SK-N-SH treated with all-trans-retinoic acid at 6 μM for 48 hours (cell line): ENCODE measurements at regions not wholly inside any gene's neighbourhood (a gene's known extent, or its start where the extent isn't known, plus 50 kb on each side); places are given as distances from the start of the nearest gene placed in this dataset.

Experiments used
- ATAC-seq: fragments of 200-7000 bp; cut with Tn5 transposase; 3 replicates; pipeline ENCODE4 v1.9.1; 2020; ENCODE audit warnings: mild to moderate bottlenecking, moderate library complexity
- ARNTL ChIP-seq: fragments of 450-650 bp; formaldehyde crosslinking; IDR thresholded peaks from 2 replicates; pipeline ENCODE4 v1.5.0; 2020; ENCODE audit warnings: low read depth, mild to moderate bottlenecking, moderate library complexity, borderline replicate concordance
- BACH2 ChIP-seq: fragments of 250-450 bp; sonication (Bioruptor Pico); IDR thresholded peaks from 2 replicates; pipeline ENCODE4 v1.9.0; 2021; ENCODE audit warnings: mild to moderate bottlenecking, borderline replicate concordance
- CREB5 ChIP-seq: fragments of 250-450 bp; sonication (Bioruptor Pico); IDR thresholded peaks from 2 replicates; pipeline ENCODE4 v1.5.1; 2020; ENCODE audit warnings: low read depth, mild to moderate bottlenecking, moderate library complexity
- CSDC2 ChIP-seq: fragments of 250-450 bp; sonication (Bioruptor Pico); IDR thresholded peaks from 2 replicates; pipeline ENCODE4 v1.5.0; 2020; ENCODE audit warnings: mild to moderate bottlenecking, moderate library complexity
- CSRNP3 ChIP-seq: fragments of 250-450 bp; sonication (Bioruptor Pico); IDR thresholded peaks from 2 replicates; pipeline ENCODE4 v1.5.1; 2021; ENCODE audit warnings: mild to moderate bottlenecking, moderate library complexity
- ESRRG ChIP-seq: fragments of 250-450 bp; sonication (Bioruptor Pico); IDR thresholded peaks from 2 replicates; pipeline ENCODE4 v1.6.1; 2021; ENCODE audit warnings: mild to moderate bottlenecking
- GLIS3 ChIP-seq: fragments of 250-450 bp; sonication (Bioruptor Pico); IDR thresholded peaks from 2 replicates; pipeline ENCODE4 v1.5.0; 2020; ENCODE audit warnings: mild to moderate bottlenecking, moderate library complexity
- ISL1 ChIP-seq: fragments of 250-450 bp; sonication (Bioruptor Pico); IDR thresholded peaks from 2 replicates; pipeline ENCODE4 v2.1.2; 2022; ENCODE audit warnings: mild to moderate bottlenecking, moderate library complexity
- OSR1 ChIP-seq: fragments of 250-450 bp; sonication (Bioruptor Pico); IDR thresholded peaks from 2 replicates; pipeline ENCODE4 v1.8.0; 2022; ENCODE audit warnings: moderate library complexity, mild to moderate bottlenecking, inconsistent platforms
- POU6F1 ChIP-seq: fragments of 250-450 bp; sonication (Bioruptor Pico); IDR thresholded peaks from 2 replicates; pipeline ENCODE4 v1.8.0; 2021; ENCODE audit warnings: low read depth, mild to moderate bottlenecking, moderate library complexity, borderline replicate concordance
- PPARA ChIP-seq: fragments of 250-450 bp; sonication (Bioruptor Pico); IDR thresholded peaks from 2 replicates; pipeline ENCODE4 v1.5.0; 2020; ENCODE audit warnings: mild to moderate bottlenecking, borderline replicate concordance
- SNAI2 ChIP-seq: fragments of 250-450 bp; sonication (Bioruptor Pico); IDR thresholded peaks from 2 replicates; pipeline ENCODE4 v1.5.0; 2020; ENCODE audit warnings: mild to moderate bottlenecking, moderate library complexity
- TCF4 ChIP-seq: fragments of 250-450 bp; sonication (Bioruptor Pico); IDR thresholded peaks from 2 replicates; pipeline ENCODE4 v1.8.0; 2021; ENCODE audit warnings: mild to moderate bottlenecking, moderate library complexity, borderline replicate concordance
- TSHZ2 ChIP-seq: fragments of 250-450 bp; sonication (Bioruptor Pico); IDR thresholded peaks from 2 replicates; pipeline ENCODE4 v1.5.0; 2020; ENCODE audit warnings: mild to moderate bottlenecking, moderate library complexity
- ZC3H10 ChIP-seq: fragments of 250-450 bp; sonication (Bioruptor Pico); IDR thresholded peaks from 2 replicates; pipeline ENCODE4 v1.5.1; 2021; ENCODE audit warnings: mild to moderate bottlenecking, moderate library complexity
- ZFP3 ChIP-seq: fragments of 250-450 bp; sonication (Bioruptor Pico); IDR thresholded peaks from 2 replicates; pipeline ENCODE4 v1.5.0; 2020; ENCODE audit warnings: mild to moderate bottlenecking, moderate library complexity
- ZFP30 ChIP-seq: fragments of 450-650 bp; formaldehyde crosslinking; IDR thresholded peaks from 2 replicates; pipeline ENCODE4 v1.5.0; 2022; ENCODE audit warnings: mild to moderate bottlenecking, moderate library complexity
- ZNF565 ChIP-seq: fragments of 450-650 bp; formaldehyde crosslinking; conservative IDR thresholded peaks from 2 replicates; pipeline ENCODE4 v1.5.0; 2020; ENCODE audit warnings: low read depth, mild to moderate bottlenecking, moderate library complexity
- ZNF70 ChIP-seq: fragments of 450-650 bp; formaldehyde crosslinking; IDR thresholded peaks from 2 replicates; pipeline ENCODE4 v1.5.0; 2020; ENCODE audit warnings: mild to moderate bottlenecking, moderate library complexity
- ZNF8 ChIP-seq: fragments of 450-650 bp; formaldehyde crosslinking; IDR thresholded peaks from 2 replicates; pipeline ENCODE4 v1.5.0; 2020; ENCODE audit warnings: mild to moderate bottlenecking, moderate library complexity
- TF ChIP-seq, protein P1 (sequence below): fragments of 250-450 bp; sonication (Bioruptor Pico); IDR thresholded peaks from 2 replicates; pipeline ENCODE4 v1.8.0; 2020; ENCODE audit warnings: mild to moderate bottlenecking, moderate library complexity, borderline replicate concordance

GRCh38 chr3:132881756-132882409 is 156.3 kb upstream of the TMEM108 start:
- TF ChIP-seq ZFP30 (no peak), GLIS3 (CRISPR knock-in tag) (no peak), ZC3H10 (no peak), ZNF70 (no peak), ZFP3 (CRISPR knock-in tag) (no peak), BACH2 (CRISPR knock-in tag) (no peak), CSDC2 (CRISPR knock-in tag) (no peak), TSHZ2 (CRISPR knock-in tag) (no peak), TCF4 (CRISPR knock-in tag) (no peak), ZNF565 (no peak), SNAI2 (CRISPR knock-in tag) (no peak), ISL1 (no peak), POU6F1 (CRISPR knock-in tag) (no peak), CREB5 (CRISPR knock-in tag) (no peak)
- no peak for ATAC-seq

- no peak for ATAC-seq
- TF ChIP-seq ARNTL (CRISPR knock-in tag) (no peak), OSR1 (no peak), ZFP30 (no peak), TSHZ2 (CRISPR knock-in tag) (no peak), PPARA (CRISPR knock-in tag) (no peak), BACH2 (CRISPR knock-in tag) (no peak), CSRNP3 (CRISPR knock-in tag) (no peak), TCF4 (CRISPR knock-in tag) (no peak), ISL1 (no peak), ZNF70 (no peak), POU6F1 (CRISPR knock-in tag) (no peak), CSDC2 (CRISPR knock-in tag) (no peak), SNAI2 (CRISPR knock-in tag) (no peak), ESRRG (CRISPR knock-in tag) (no peak), ZNF565 (no peak), CREB5 (CRISPR knock-in tag) (no peak), ZNF8 (CRISPR knock-in tag) (no peak), GLIS3 (CRISPR knock-in tag) (no peak)
- TF ChIP-seq, protein P1, sequence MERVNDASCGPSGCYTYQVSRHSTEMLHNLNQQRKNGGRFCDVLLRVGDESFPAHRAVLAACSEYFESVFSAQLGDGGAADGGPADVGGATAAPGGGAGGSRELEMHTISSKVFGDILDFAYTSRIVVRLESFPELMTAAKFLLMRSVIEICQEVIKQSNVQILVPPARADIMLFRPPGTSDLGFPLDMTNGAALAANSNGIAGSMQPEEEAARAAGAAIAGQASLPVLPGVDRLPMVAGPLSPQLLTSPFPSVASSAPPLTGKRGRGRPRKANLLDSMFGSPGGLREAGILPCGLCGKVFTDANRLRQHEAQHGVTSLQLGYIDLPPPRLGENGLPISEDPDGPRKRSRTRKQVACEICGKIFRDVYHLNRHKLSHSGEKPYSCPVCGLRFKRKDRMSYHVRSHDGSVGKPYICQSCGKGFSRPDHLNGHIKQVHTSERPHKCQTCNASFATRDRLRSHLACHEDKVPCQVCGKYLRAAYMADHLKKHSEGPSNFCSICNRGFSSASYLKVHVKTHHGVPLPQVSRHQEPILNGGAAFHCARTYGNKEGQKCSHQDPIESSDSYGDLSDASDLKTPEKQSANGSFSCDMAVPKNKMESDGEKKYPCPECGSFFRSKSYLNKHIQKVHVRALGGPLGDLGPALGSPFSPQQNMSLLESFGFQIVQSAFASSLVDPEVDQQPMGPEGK (CRISPR knock-in tag), result no peak
Measured at GRCh38 chr3:132880986-132881385, 157.2 kb upstream of the TMEM108 start.
